ENCODE measurements at regions not wholly inside any gene's neighbourhood (a gene's known extent, or its start where the extent isn't known, plus 50 kb on each side); places are given as distances from the start of the nearest gene placed in this dataset.

DNA sequence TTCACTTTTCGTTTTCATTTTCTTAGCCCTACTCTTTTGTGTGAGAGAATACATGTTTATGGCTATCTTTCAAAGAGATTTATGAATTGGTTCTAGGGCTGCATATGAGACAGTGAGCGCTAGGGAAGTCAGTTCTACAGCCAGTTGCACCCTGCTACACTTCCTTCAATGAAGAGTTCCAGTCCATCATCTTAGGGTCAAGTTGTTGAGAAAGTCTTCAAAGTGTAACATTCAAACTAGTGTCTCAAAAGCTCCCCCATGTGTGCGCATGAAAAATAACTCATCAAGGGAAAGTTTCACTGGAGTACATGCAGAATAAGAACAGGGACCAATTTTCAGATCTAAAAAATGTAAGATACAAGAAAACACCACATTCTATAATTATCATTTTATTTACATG lies 317.2 kb downstream of the DEPDC1B start:
- dilution Hi-C loops (cut with MboI; ENCODE audit: extremely low pct_ligation_motif_present, low sequenced_read_pairs) (no loop called here), intact Hi-C loops (cut with micrococcal nuclease) (loop anchor here (1.0 kb wide), 1 partner anchor 569 kb away; no protein-coding TSS in a partner anchor)
- DNase-seq (ENCODE audit: low read depth, low spot score): peak; percentile 31
- Histone ChIP-seq H2AFZ (ENCODE audit: low read depth, low read length) (no peak overlapping the region), H3K4me3 (replicated peaks in 1 of 3; ENCODE audit: insufficient read depth in 1 of 3, low read depth in 1 of 3, low read length in 3 of 3) (no peak overlapping the region), H3K36me3 (ENCODE audit: control insufficient read depth in 2 of 2, extremely low read depth in 1 of 2, insufficient read depth in 2 of 2, low read length in 2 of 2) (no peaks in the 10 kb centered on the region), H3K27ac (ENCODE audit: insufficient read depth, low read depth, low read length) (no peak overlapping the region), H3K9me3 (replicated peaks; ENCODE audit: control insufficient read depth, insufficient read depth, low read length) (no peaks in the 10 kb centered on the region), H3K27me3 (ENCODE audit: control insufficient read depth in 2 of 2, insufficient read depth in 2 of 2, low read length in 2 of 2) (no peaks in the 10 kb centered on the region), H3K4me2 (ENCODE audit: insufficient read depth, low read length) (no peak overlapping the region), H3K79me2 (ENCODE audit: control insufficient read depth, insufficient read depth, low read length) (no peaks in the 10 kb centered on the region), H3K4me1 (ENCODE audit: control insufficient read depth, extremely low read depth, insufficient read depth, low read length) (no peaks in the 10 kb centered on the region), H3K9me1 (replicated peaks; ENCODE audit: control insufficient read depth, extremely low read depth, insufficient read depth, low read length) (no peaks in the 10 kb centered on the region), H3K9ac (replicated peaks; ENCODE audit: extremely low read depth, insufficient read depth, low read length) (no peak overlapping the region), H4K20me1 (replicated peaks; ENCODE audit: control insufficient read depth, extremely low read depth, insufficient read depth, low read length) (no peaks in the 10 kb centered on the region)
- TF ChIP-seq POLR2A (IDR thresholded peaks at IDR 0.05; ENCODE audit: low read depth, low read length) (no peak), POLR2AphosphoS5 (IDR thresholded peaks at IDR 0.05; ENCODE audit: insufficient read depth, low read depth, low read length) (no peak), GATA2 (IDR thresholded peaks at IDR 0.05; ENCODE audit: insufficient read depth, insufficient read length, low read depth, low read length) (no peak), MYC (IDR thresholded peaks at IDR 0.05; ENCODE audit: low read depth, low read length) (no peak), JUN (IDR thresholded peaks at IDR 0.05; ENCODE audit: borderline replicate concordance, insufficient read depth, insufficient read length, low read depth) (no peak), EZH2 (IDR thresholded peaks at IDR 0.05; ENCODE audit: borderline replicate concordance, low read depth, low read length, severe bottlenecking) (no peak), FOS (IDR thresholded peaks at IDR 0.05; ENCODE audit: borderline replicate concordance, insufficient read depth, low read length) (no peak)
- TF ChIP-seq, protein P1, sequence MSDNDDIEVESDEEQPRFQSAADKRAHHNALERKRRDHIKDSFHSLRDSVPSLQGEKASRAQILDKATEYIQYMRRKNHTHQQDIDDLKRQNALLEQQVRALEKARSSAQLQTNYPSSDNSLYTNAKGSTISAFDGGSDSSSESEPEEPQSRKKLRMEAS (IDR thresholded peaks at IDR 0.05; ENCODE audit: insufficient read depth, insufficient read length): no peak
- TF ChIP-seq, protein P2, sequence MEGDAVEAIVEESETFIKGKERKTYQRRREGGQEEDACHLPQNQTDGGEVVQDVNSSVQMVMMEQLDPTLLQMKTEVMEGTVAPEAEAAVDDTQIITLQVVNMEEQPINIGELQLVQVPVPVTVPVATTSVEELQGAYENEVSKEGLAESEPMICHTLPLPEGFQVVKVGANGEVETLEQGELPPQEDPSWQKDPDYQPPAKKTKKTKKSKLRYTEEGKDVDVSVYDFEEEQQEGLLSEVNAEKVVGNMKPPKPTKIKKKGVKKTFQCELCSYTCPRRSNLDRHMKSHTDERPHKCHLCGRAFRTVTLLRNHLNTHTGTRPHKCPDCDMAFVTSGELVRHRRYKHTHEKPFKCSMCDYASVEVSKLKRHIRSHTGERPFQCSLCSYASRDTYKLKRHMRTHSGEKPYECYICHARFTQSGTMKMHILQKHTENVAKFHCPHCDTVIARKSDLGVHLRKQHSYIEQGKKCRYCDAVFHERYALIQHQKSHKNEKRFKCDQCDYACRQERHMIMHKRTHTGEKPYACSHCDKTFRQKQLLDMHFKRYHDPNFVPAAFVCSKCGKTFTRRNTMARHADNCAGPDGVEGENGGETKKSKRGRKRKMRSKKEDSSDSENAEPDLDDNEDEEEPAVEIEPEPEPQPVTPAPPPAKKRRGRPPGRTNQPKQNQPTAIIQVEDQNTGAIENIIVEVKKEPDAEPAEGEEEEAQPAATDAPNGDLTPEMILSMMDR (IDR thresholded peaks at IDR 0.05; ENCODE audit: extremely low read depth in 1 of 2, insufficient read depth in 1 of 2, low read depth in 1 of 2, low read length in 2 of 2): no peak
- ChIA-PET POLR2A (no interaction called here), CTCF (interaction anchor here (0.6 to 1.6 kb wide), 2 partner anchors 569 to 572 kb away, joined by 3 to 8 read pairs; no protein-coding TSS in a partner anchor)
- no TSS peak for BruUV-seq (replicated peaks)
- peak; percentile 60 for FAIRE-seq

All from endothelial cell of umbilical vein (primary cell).